Endodermal cell (in vitro differentiated cells): ENCODE measurements at regions not wholly inside any gene's neighbourhood (a gene's known extent, or its start where the extent isn't known, plus 50 kb on each side); places are given as distances from the start of the nearest gene placed in this dataset.
A peak's percentile ranks its signal among the peaks of the same experiment; 100 is the strongest.

Experiments
- DNase-seq: peaks from one replicate; pipeline ENCODE4 v3.0.0-alpha.2; 2017
- H3K27ac ChIP-seq: 2 replicates; pipeline ENCODE4 v1.5.1; 2013; ENCODE audit warnings: mild to moderate bottlenecking, low read depth, low read length, moderate library complexity
- H3K27me3 ChIP-seq: 2 replicates; pipeline ENCODE4 v1.6.1; 2013; ENCODE audit warnings: mild to moderate bottlenecking, low read length, moderate library complexity; ENCODE audit not compliant: insufficient read depth, control insufficient read depth, poor library complexity, severe bottlenecking
- H3K36me3 ChIP-seq: 2 replicates; pipeline ENCODE4 v1.7.0; 2013; ENCODE audit warnings: mild to moderate bottlenecking, low read length, moderate library complexity; ENCODE audit not compliant: control insufficient read depth, insufficient read depth
- H3K4me1 ChIP-seq: one replicate; pipeline ENCODE4 v1.7.0; 2013; ENCODE audit warnings: low read length; ENCODE audit not compliant: control insufficient read depth, insufficient read depth
- H3K4me3 ChIP-seq: 2 replicates; pipeline ENCODE4 v1.5.1; 2013; ENCODE audit warnings: mild to moderate bottlenecking, low read length, moderate library complexity
- H3K9ac ChIP-seq: 2 replicates; pipeline ENCODE4 v1.6.1; 2013; ENCODE audit warnings: mild to moderate bottlenecking, low read length, moderate library complexity; ENCODE audit not compliant: poor library complexity, severe bottlenecking; ENCODE audit errors: extremely low read depth
- H3K9me3 ChIP-seq: 2 replicates; pipeline ENCODE4 v1.6.1; 2013; ENCODE audit warnings: mild to moderate bottlenecking, low read length, moderate library complexity; ENCODE audit not compliant: control insufficient read depth
- H3K27ac Mint-ChIP-seq: 2 replicates; pipeline ENCODE4 v1.8.0; 2020; ENCODE audit warnings: mixed read lengths
- H3K27me3 Mint-ChIP-seq: 2 replicates; pipeline ENCODE4 v1.8.0; 2021; ENCODE audit warnings: mild to moderate bottlenecking, mixed read lengths; ENCODE audit not compliant: insufficient read depth
- H3K36me3 Mint-ChIP-seq: 2 replicates; pipeline ENCODE4 v1.8.0; 2020; ENCODE audit warnings: low read depth, mixed read lengths
- H3K4me1 Mint-ChIP-seq: 2 replicates; pipeline ENCODE4 v1.8.0; 2020; ENCODE audit warnings: mixed read lengths
- H3K4me3 Mint-ChIP-seq: 2 replicates; pipeline ENCODE4 v1.8.0; 2020; ENCODE audit warnings: mild to moderate bottlenecking, moderate library complexity, mixed read lengths
- H3K9me3 Mint-ChIP-seq: 2 replicates; pipeline ENCODE4 v1.8.0; 2020; ENCODE audit warnings: mild to moderate bottlenecking, mixed read lengths
- whole genome bisulfite sequencing, 2 experiments: methylation state at CpG; one replicate each; pipeline versions ENCODE4 v1.1.5 to v1.1.7; 2013; ENCODE audit warnings: missing lambda C conversion rate in 2 of 2, mixed read lengths in 1 of 2; ENCODE audit not compliant: insufficient coverage in 1 of 2, insufficient read length in 1 of 2; 5-methylcytosine and 5-hydroxymethylcytosine counted together
- TF ChIP-seq, protein P1 (sequence below): fragments of 200-600 bp; sonication (generic); conservative IDR thresholded peaks from 2 replicates; pipeline ENCODE4 v1.5.0; 2021; ENCODE audit warnings: antibody characterized with exemption, mild to moderate bottlenecking

DNA sequence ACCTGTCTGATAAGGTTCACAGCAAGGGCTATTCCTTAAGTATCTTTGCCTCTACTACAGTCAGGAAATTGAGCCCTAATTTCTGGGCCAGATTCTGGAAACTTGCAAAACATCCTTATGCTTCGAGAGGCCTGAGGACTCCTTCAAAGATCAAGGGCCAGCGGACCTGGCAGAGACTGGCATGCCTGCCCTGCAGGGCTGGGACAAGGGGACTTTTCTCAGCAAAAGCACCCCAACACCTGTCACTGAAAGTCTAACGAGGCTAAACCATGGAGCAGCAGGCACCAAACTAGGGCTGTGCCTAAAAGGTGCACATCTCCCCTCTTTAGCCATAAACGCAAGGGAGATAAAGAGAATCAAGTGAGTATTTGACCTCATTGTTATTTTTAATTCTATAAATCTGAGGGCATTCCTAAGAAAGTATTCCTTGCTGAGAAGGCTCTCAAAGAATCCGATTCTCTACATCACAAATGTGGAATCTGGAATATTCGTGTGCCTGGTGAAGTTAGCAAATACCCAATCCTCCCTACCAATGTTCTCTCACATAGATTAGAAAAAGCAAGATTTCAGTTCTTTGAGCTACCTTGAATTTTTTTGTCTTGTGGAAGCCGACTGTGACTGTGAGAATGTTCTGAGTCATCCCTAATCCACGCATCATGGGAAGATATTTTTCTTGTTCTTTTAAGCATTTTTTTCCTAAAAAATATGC lies 328.2 kb upstream of the NOVA1 start:
- Mint-ChIP-seq H3K4me3 (no peak overlapping the region), H3K9me3 (no peaks in the 10 kb centered on the region), H3K36me3 (no peaks in the 10 kb centered on the region), H3K27ac (peak overlapping the region; percentile 9), H3K27me3 (no peaks in the 10 kb centered on the region), H3K4me1 (peaks cover 18% of the 10 kb centered on the region)
- TF ChIP-seq, protein P1, sequence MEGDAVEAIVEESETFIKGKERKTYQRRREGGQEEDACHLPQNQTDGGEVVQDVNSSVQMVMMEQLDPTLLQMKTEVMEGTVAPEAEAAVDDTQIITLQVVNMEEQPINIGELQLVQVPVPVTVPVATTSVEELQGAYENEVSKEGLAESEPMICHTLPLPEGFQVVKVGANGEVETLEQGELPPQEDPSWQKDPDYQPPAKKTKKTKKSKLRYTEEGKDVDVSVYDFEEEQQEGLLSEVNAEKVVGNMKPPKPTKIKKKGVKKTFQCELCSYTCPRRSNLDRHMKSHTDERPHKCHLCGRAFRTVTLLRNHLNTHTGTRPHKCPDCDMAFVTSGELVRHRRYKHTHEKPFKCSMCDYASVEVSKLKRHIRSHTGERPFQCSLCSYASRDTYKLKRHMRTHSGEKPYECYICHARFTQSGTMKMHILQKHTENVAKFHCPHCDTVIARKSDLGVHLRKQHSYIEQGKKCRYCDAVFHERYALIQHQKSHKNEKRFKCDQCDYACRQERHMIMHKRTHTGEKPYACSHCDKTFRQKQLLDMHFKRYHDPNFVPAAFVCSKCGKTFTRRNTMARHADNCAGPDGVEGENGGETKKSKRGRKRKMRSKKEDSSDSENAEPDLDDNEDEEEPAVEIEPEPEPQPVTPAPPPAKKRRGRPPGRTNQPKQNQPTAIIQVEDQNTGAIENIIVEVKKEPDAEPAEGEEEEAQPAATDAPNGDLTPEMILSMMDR = no peak
- Histone ChIP-seq H3K9me3 (no peaks in the 10 kb centered on the region), H3K36me3 (no peaks in the 10 kb centered on the region), H3K9ac (no peak overlapping the region), H3K4me1 (peaks cover 8% of the 10 kb centered on the region), H3K27ac (peak overlapping the region; percentile 29), H3K4me3 (no peak overlapping the region), H3K27me3 (no peaks in the 10 kb centered on the region)
- WGBS, 2 experiments = 76 to 86% methylated on average over 3 to 8 of the region's 8 CpGs
- peak; percentile 56 for DNase-seq

DNA sequence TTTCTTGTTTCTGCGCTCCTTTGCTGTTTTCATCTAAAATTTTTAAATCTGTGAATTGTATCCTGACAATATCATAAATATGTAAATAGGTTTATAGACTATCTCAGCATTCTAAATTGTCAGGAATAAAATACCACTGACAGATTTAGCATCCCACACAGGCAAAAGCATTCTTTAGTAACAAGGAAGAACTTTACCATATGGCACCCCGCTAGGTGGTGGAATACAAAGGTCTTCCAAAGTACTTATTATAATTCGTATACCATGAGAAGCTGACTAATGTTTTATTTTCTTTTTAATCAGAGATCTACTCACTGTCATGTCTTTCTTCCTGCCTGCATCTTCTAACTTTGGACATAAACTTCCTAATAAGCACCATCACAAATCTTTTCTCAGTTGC lies 328.8 kb upstream of the NOVA1 start:
- Mint-ChIP-seq H3K27me3 (no peaks in the 10 kb centered on the region), H3K4me3 (no peak overlapping the region), H3K27ac (no peak overlapping the region), H3K4me1 (peaks cover 18% of the 10 kb centered on the region), H3K9me3 (no peaks in the 10 kb centered on the region), H3K36me3 (no peaks in the 10 kb centered on the region)
- Histone ChIP-seq H3K36me3 (no peaks in the 10 kb centered on the region), H3K27ac (no peak overlapping the region), H3K27me3 (no peaks in the 10 kb centered on the region), H3K9me3 (no peaks in the 10 kb centered on the region), H3K4me3 (no peak overlapping the region), H3K9ac (no peak overlapping the region), H3K4me1 (peaks cover 8% of the 10 kb centered on the region)
- TF ChIP-seq, protein P1 = no peak
- DNase-seq = no peak
- 14% methylated on average over 2 of the region's 3 CpGs; no CpG with 5 or more reads in 1 of the 2 experiments for WGBS, 2 experiments

DNA sequence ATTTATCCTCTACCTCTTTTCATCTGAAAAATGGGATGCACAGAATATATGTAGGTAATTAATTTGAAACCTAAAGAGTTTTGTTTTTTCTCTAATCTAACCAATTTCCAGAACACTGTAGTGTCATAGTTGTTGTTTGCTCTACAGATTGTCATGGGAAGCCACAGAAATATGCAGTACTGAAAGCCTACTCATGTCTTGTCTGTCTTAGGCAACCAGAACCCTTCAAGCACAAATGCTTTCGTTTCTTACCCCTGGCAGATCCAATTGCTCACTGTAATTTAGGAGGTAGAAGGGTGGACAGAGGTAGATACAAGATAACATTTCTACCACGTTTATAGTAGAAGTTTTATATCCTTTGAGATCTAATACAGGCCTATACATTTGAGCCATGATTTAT lies 330.2 kb upstream of the NOVA1 start:
- Histone ChIP-seq H3K9ac (no peak overlapping the region), H3K9me3 (no peaks in the 10 kb centered on the region), H3K36me3 (no peaks in the 10 kb centered on the region), H3K4me1 (peaks cover 8% of the 10 kb centered on the region), H3K27ac (no peak overlapping the region), H3K27me3 (no peaks in the 10 kb centered on the region), H3K4me3 (no peak overlapping the region)
- Mint-ChIP-seq H3K4me3 (no peak overlapping the region), H3K4me1 (peaks cover 18% of the 10 kb centered on the region), H3K36me3 (no peaks in the 10 kb centered on the region), H3K27ac (no peak overlapping the region), H3K27me3 (no peaks in the 10 kb centered on the region), H3K9me3 (no peaks in the 10 kb centered on the region)
- DNase-seq = no peak
- TF ChIP-seq, protein P1 = no peak
- 91% methylated on average over 1 of the region's 2 CpGs; no CpG with 5 or more reads in 1 of the 2 experiments for WGBS, 2 experiments
